Endodermal cell (in vitro differentiated cells): ENCODE measurements at regions not wholly inside any gene's neighbourhood (a gene's known extent, or its start where the extent isn't known, plus 50 kb on each side); places are given as distances from the start of the nearest gene placed in this dataset.

Source experiments
- DNase-seq: peaks from one replicate; pipeline ENCODE4 v3.0.0-alpha.2; 2017
- H3K27ac ChIP-seq: 2 replicates; pipeline ENCODE4 v1.5.1; 2013; ENCODE audit warnings: mild to moderate bottlenecking, low read depth, low read length, moderate library complexity
- H3K27me3 ChIP-seq: 2 replicates; pipeline ENCODE4 v1.6.1; 2013; ENCODE audit warnings: mild to moderate bottlenecking, low read length, moderate library complexity; ENCODE audit not compliant: insufficient read depth, control insufficient read depth, poor library complexity, severe bottlenecking
- H3K36me3 ChIP-seq: 2 replicates; pipeline ENCODE4 v1.7.0; 2013; ENCODE audit warnings: mild to moderate bottlenecking, low read length, moderate library complexity; ENCODE audit not compliant: control insufficient read depth, insufficient read depth
- H3K4me1 ChIP-seq: one replicate; pipeline ENCODE4 v1.7.0; 2013; ENCODE audit warnings: low read length; ENCODE audit not compliant: control insufficient read depth, insufficient read depth
- H3K4me3 ChIP-seq: 2 replicates; pipeline ENCODE4 v1.5.1; 2013; ENCODE audit warnings: mild to moderate bottlenecking, low read length, moderate library complexity
- H3K9ac ChIP-seq: 2 replicates; pipeline ENCODE4 v1.6.1; 2013; ENCODE audit warnings: mild to moderate bottlenecking, low read length, moderate library complexity; ENCODE audit not compliant: poor library complexity, severe bottlenecking; ENCODE audit errors: extremely low read depth
- H3K9me3 ChIP-seq: 2 replicates; pipeline ENCODE4 v1.6.1; 2013; ENCODE audit warnings: mild to moderate bottlenecking, low read length, moderate library complexity; ENCODE audit not compliant: control insufficient read depth
- H3K27ac Mint-ChIP-seq: 2 replicates; pipeline ENCODE4 v1.8.0; 2020; ENCODE audit warnings: mixed read lengths
- H3K27me3 Mint-ChIP-seq: 2 replicates; pipeline ENCODE4 v1.8.0; 2021; ENCODE audit warnings: mild to moderate bottlenecking, mixed read lengths; ENCODE audit not compliant: insufficient read depth
- H3K36me3 Mint-ChIP-seq: 2 replicates; pipeline ENCODE4 v1.8.0; 2020; ENCODE audit warnings: low read depth, mixed read lengths
- H3K4me1 Mint-ChIP-seq: 2 replicates; pipeline ENCODE4 v1.8.0; 2020; ENCODE audit warnings: mixed read lengths
- H3K4me3 Mint-ChIP-seq: 2 replicates; pipeline ENCODE4 v1.8.0; 2020; ENCODE audit warnings: mild to moderate bottlenecking, moderate library complexity, mixed read lengths
- H3K9me3 Mint-ChIP-seq: 2 replicates; pipeline ENCODE4 v1.8.0; 2020; ENCODE audit warnings: mild to moderate bottlenecking, mixed read lengths
- WGBS, 2 experiments: methylation state at CpG; one replicate each; pipeline versions ENCODE4 v1.1.5 to v1.1.7; 2013; ENCODE audit warnings: missing lambda C conversion rate in 2 of 2, mixed read lengths in 1 of 2; ENCODE audit not compliant: insufficient coverage in 1 of 2, insufficient read length in 1 of 2; 5-methylcytosine and 5-hydroxymethylcytosine counted together
- TF ChIP-seq, protein P1 (sequence below): fragments of 200-600 bp; sonication (generic); conservative IDR thresholded peaks from 2 replicates; pipeline ENCODE4 v1.5.0; 2021; ENCODE audit warnings: antibody characterized with exemption, mild to moderate bottlenecking

- H3K27me3 Mint-ChIP-seq, result peaks cover 3% of the 10 kb centered on the region
- no peak overlapping the region for H3K27ac Mint-ChIP-seq
These were observed 311.0 kb downstream of the AGTPBP1 start for GRCh38 chr9:85430659-85431338.

DNA sequence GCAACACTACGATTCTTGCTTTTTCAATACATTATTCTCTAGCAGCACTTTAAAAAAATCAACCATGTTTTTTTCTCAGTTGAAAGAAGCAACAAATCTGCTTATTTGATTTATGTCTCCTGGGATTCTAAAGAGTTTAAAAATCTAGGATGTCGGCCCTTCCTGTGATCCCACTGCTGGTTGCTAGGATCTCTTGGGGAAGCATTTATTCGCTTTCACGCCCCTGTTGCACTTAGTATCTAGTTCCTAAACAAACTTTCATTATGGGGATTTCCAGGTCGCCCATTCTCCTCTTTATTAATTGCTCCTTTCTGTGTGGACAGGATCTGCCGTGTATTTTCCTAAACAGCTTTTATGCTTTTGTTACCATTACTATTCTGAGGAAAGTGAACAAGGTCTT lies 313.5 kb downstream of the AGTPBP1 start:
- no peaks in the 10 kb centered on the region for H3K27me3 ChIP-seq
- H3K27ac Mint-ChIP-seq, result no peak overlapping the region
- H3K27ac ChIP-seq, result no peak overlapping the region
- H3K36me3 Mint-ChIP-seq, result no peaks in the 10 kb centered on the region
- H3K4me1 ChIP-seq, result no peaks in the 10 kb centered on the region
- H3K27me3 Mint-ChIP-seq, result peaks cover 2% of the 10 kb centered on the region
- H3K9me3 ChIP-seq, result peaks cover 4% of the 10 kb centered on the region
- H3K4me3 ChIP-seq, result no peak overlapping the region
- H3K36me3 ChIP-seq, result no peaks in the 10 kb centered on the region
- H3K9ac ChIP-seq, result no peak overlapping the region
- H3K4me3 Mint-ChIP-seq, result no peak overlapping the region
- no peak for DNase-seq
- H3K4me1 Mint-ChIP-seq, result peaks cover 13% of the 10 kb centered on the region
- TF ChIP-seq, protein P1, sequence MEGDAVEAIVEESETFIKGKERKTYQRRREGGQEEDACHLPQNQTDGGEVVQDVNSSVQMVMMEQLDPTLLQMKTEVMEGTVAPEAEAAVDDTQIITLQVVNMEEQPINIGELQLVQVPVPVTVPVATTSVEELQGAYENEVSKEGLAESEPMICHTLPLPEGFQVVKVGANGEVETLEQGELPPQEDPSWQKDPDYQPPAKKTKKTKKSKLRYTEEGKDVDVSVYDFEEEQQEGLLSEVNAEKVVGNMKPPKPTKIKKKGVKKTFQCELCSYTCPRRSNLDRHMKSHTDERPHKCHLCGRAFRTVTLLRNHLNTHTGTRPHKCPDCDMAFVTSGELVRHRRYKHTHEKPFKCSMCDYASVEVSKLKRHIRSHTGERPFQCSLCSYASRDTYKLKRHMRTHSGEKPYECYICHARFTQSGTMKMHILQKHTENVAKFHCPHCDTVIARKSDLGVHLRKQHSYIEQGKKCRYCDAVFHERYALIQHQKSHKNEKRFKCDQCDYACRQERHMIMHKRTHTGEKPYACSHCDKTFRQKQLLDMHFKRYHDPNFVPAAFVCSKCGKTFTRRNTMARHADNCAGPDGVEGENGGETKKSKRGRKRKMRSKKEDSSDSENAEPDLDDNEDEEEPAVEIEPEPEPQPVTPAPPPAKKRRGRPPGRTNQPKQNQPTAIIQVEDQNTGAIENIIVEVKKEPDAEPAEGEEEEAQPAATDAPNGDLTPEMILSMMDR, result no peak
- peaks cover 7% of the 10 kb centered on the region for H3K9me3 Mint-ChIP-seq
- WGBS, 2 experiments, result 70 to 93% methylated on average over 4 to 6 of the region's 6 CpGs

More at GRCh38 chr9:85430659-85431338, 311.0 kb downstream of the AGTPBP1 start:
- no peak overlapping the region for H3K27ac ChIP-seq
- WGBS, 2 experiments, result 91 to 93% methylated on average over 8 to 18 of the region's 18 CpGs
- Mint-ChIP-seq H3K36me3 (no peaks in the 10 kb centered on the region), H3K4me3 (no peak overlapping the region), H3K4me1 (peaks cover 11% of the 10 kb centered on the region), H3K9me3 (no peaks in the 10 kb centered on the region)
- no peaks in the 10 kb centered on the region for H3K9me3 ChIP-seq
- no peaks in the 10 kb centered on the region for H3K27me3 ChIP-seq
- H3K4me1 ChIP-seq, result no peaks in the 10 kb centered on the region
- TF ChIP-seq, protein P1, result no peak
- H3K36me3 ChIP-seq, result no peaks in the 10 kb centered on the region
- no peak overlapping the region for H3K9ac ChIP-seq
- DNase-seq, result no peak
- no peak overlapping the region for H3K4me3 ChIP-seq

DNA sequence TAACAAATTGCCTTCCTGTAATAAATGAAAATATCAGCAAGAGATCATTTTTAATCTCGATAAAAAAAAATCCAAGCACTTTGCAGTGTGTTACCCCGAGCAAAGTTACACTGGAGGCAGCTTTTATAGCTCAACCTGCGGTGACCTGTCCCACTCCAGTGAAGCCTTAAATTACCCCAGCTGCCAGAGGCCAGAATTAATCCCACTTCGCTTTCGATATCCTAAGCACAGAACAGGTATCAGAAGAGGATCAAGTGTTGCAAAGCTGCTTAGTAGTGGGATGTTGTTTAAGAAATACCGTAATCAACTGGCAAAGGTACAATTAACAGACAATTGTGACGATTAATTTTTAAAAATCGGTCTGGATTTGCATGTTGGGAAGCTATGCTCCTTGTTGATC lies 314.0 kb downstream of the AGTPBP1 start:
- Histone ChIP-seq H3K27ac (peak overlapping the region; percentile 36), H3K27me3 (no peaks in the 10 kb centered on the region), H3K4me1 (no peaks in the 10 kb centered on the region), H3K9me3 (peaks cover 4% of the 10 kb centered on the region), H3K9ac (no peak overlapping the region), H3K36me3 (no peaks in the 10 kb centered on the region), H3K4me3 (no peak overlapping the region)
- no peak overlapping the region for H3K4me3 Mint-ChIP-seq
- no peaks in the 10 kb centered on the region for H3K36me3 Mint-ChIP-seq
- WGBS, 2 experiments, result 88 to 94% methylated on average over 4 to 8 of the region's 8 CpGs
- DNase-seq, result no peak
- TF ChIP-seq, protein P1, result no peak
- H3K27me3 Mint-ChIP-seq, result peaks cover 2% of the 10 kb centered on the region
- H3K4me1 Mint-ChIP-seq, result peaks cover 13% of the 10 kb centered on the region
- peaks cover 9% of the 10 kb centered on the region for H3K9me3 Mint-ChIP-seq
- no peak overlapping the region for H3K27ac Mint-ChIP-seq
